HG02763 (cell line): ENCODE measurements at regions not wholly inside any gene's neighbourhood (a gene's known extent, or its start where the extent isn't known, plus 50 kb on each side); places are given as distances from the start of the nearest gene placed in this dataset.

Source experiments
- ATAC-seq: cut with Tn5 transposase; IDR thresholded peaks from one replicate; pipeline ENCODE4 v1.9.1; 2021; ENCODE audit warnings: mild to moderate bottlenecking, moderate library complexity; ENCODE audit not compliant: unreplicated experiment

GRCh38 chr7:25828468-25828867 lies 323.5 kb upstream of the NFE2L3 start:
- no peak for ATAC-seq

- ATAC-seq = no peak
Observed at GRCh38 chr7:25829663-25830062, 322.3 kb upstream of the NFE2L3 start.

GRCh38 chr7:25830215-25830614 lies 321.8 kb upstream of the NFE2L3 start:
- ATAC-seq = no peak

DNA sequence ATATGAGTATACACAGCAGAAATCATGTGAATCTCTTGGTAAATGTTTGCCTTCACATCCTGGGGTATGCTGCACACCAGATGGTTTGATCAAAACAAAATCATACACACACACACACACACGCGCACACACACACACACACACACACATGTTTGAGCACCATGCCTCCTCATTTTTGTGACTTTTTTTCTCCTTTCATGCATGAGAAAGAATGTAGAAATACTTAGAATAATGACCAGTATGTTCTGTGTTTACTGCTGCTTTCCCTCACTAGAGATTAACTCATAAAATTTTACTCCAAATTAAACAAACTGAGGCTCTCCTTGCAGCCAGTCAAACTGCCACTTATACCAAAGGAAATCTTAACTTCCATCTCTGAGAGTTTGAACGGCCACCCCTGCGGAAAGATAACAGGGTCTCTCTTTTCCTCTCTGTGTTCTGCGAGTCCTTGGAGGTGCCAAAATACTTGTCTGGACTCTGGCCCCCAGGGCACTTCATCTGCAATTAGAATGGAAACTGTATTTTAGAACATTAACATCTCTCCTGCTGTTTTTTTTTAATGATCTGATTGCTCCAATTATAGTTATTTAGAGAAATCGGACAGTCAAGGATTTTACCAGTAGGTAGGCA lies 320.8 kb upstream of the NFE2L3 start:
- ATAC-seq = no peak

GRCh38 chr7:25831831-25832411 lies 320.1 kb upstream of the NFE2L3 start:
- ATAC-seq = no peak

DNA sequence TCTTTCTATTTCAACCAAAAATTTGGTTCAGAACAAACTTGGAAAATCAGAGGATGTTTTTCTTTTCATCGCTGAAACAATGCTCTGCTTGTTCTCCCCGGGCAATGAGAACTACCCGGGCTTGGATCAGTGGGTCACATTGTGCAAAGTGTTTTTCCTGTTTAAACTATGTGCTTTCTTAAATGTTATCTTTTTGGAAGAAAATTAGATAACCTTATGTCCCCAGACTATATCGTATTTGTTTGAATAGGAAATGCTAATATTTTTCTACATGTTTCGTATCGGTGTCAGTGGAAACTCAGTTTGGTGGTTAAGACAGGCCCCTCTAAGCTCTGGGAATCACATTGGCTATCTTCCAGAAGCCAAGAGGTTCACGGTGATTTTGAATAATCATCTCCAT lies 319.5 kb upstream of the NFE2L3 start:
- ATAC-seq = no peak

DNA sequence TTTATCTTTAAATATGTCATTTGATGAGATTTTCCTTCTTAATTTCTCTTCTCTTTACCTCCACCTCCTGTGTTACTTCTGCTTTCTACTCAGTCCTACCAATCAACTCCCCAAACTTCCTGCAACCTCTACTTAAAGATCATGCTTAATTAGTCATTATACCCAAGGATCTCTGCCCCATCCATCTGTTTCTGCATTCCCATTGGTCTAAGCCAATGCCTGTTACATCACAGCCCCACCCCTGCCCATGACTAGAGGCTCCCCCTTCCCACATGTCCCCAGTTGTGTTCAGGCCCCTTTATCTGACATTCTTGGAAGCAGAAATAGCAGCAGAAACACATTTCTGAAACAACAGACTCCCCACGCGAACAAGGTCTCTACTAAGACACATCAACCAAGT lies 319.1 kb upstream of the NFE2L3 start:
- ATAC-seq = no peak

DNA sequence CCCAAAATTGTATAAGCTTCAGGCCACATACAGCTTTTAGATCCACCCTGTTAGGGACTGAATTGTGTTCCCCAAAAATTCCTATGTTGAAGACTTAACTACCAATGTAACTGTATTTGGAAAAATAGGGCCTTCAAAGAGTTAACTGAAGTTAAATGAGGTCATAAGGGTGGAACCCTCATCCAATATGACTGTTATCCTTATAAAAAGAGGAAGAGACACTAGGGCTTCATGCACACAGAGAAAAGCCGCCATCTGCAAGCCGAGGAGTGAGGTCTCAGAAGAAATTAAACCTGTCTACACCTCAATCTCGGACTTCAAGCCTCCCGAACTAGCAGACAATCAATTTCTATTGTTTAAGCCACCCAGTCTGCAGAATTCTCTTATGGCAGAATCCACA lies 317.9 kb upstream of the NFE2L3 start:
- no peak for ATAC-seq

- ATAC-seq = no peak
Observed at GRCh38 chr7:25835197-25835596, 316.8 kb upstream of the NFE2L3 start.

- no peak for ATAC-seq
Observed at GRCh38 chr7:25839084-25839769, 312.8 kb upstream of the NFE2L3 start.

DNA sequence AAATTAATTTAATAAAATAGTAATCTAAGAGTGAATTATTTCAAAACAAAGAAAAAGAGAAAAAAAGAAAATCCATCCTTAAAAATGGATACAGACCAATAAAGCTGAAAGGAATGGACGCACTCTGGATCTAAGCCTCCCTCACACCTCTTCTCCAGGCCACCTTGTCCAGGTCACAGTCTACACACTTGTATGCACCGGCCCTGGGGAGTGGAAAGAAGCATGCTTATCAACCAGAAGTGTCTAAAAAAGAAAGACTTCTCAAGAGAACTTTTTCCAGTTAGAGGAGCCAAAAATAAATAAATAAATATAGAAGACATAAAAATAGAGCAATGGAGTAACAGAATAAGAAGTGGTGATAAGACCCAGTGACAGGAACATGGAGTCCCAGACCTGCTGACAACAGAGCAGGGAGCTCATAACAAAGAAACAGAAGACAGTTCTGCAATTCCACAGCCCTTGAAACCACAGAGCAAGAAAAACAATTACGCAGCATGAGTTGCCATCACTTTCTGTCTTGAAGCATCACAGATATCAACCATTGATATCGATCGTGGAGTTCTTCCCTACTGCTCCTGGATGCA lies 311.7 kb upstream of the NFE2L3 start:
- ATAC-seq = no peak

DNA sequence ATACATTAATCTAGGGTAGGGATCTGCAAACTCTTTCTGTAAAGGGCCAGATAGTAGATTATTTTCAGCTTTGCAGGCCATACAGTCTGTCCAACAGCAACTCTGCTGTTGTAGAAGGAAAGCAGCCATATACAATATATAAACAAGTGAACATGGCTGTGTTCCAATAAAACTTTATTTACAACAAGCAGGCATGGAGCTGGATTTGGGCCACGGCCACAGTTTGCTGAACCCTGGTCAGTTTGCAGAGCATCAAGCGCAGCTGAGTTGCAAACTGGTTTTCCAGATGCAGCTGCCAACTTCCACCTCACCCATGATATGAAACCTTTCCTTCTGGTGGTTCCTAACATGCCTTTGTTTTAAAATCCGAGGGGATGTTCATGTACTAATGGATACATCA lies 310.4 kb upstream of the NFE2L3 start:
- no peak for ATAC-seq

DNA sequence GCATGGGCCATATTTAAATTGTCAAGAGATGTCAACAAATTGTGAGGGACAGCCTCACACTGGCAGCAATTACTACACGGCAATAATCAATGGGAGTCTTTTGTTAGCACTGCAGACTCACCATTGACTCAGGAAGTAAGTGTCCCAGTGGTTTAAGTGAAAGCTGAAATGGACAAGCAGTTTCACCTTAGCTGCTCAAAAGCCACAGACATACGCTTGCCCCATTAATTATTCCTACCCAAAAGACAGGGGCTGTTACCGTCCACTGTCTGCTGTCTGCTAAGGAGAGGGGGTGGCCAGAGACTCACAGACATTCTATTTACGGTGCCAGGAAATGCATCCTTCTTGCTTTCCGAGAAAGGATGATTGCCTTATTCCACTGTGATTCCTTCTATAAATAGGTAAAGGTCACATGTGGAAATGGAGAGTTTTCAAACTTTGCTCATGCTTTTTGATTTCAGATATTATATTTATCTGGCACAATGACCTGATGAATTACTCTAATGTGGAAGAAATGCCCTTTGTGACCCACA lies 309.7 kb upstream of the NFE2L3 start:
- ATAC-seq = no peak

DNA sequence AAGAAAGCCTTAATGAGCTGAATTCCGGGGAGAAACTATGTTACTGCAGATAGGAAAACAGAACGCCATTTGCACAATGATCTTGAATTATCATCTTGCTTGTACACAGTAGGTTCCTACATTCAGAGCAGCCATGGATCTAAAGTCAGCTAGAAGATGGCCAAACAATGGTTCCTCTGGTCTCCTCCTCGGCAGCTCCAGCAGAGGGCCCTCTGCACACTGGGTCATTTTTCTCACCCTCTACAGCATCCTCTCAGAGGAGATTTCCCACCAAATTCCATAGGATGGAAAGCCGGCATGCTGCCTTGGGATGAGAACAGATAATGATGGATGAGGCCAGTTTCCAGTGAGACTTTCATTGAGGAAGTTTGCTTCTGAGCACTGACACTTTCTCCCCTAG lies 308.5 kb upstream of the NFE2L3 start:
- ATAC-seq = no peak

DNA sequence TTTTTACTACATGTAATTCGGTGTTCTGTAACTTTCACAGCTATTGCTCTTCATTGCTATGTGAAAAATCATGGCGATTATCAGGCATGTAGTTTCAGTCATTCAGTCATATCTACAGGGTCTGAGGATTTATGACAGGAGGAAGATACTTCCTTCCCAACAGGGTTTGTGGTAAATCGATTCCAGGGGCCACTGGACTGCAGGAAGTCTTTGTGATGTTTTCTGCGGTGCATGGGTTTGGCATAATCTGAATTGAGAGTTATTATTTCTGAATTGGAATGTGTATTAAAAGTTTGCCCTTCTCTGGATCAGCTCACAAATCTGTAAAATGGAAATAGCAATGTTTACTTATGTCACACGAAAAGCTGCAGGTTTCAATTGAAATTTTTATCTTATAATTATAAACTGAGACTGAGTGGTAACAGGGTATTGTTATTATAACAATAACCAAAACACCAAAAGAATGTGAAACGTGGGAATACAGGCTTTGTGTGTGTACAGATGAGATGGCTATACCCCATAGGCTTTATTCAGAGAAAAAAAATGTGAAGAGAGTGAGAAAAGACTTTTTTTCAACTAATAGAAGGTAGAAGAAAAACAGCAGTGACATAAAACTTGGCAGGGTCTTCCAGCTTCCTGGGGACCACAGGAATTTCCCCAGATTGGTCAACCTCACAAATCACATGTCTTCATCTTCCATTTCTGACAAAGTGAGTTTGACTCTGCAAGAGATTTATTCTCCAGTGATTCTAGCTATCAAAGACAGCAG lies 307.7 kb upstream of the NFE2L3 start:
- ATAC-seq = no peak

- ATAC-seq = no peak
Observed at GRCh38 chr7:25845464-25845863, 306.5 kb upstream of the NFE2L3 start.

DNA sequence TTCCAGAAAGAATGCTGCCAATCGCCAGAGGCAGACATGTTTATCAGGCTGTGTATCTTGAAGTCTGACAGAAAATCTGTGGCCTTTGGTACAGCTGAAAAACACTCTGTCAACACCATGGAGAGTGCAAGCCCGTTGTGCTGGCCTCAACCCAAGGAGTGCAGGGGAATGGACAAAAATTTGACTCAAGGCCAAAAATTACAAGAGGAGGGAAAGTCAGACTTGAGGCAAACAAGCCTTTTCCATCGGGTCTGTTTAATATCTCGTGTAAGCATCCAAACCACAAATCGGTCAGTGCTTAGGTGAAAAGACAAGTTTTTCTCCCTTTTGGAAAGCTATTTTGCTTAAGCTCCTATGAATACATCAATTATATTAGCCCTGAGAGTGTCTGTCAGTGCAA lies 305.3 kb upstream of the NFE2L3 start:
- no peak for ATAC-seq

GRCh38 chr7:25847336-25848070 lies 304.5 kb upstream of the NFE2L3 start:
- no peak for ATAC-seq

DNA sequence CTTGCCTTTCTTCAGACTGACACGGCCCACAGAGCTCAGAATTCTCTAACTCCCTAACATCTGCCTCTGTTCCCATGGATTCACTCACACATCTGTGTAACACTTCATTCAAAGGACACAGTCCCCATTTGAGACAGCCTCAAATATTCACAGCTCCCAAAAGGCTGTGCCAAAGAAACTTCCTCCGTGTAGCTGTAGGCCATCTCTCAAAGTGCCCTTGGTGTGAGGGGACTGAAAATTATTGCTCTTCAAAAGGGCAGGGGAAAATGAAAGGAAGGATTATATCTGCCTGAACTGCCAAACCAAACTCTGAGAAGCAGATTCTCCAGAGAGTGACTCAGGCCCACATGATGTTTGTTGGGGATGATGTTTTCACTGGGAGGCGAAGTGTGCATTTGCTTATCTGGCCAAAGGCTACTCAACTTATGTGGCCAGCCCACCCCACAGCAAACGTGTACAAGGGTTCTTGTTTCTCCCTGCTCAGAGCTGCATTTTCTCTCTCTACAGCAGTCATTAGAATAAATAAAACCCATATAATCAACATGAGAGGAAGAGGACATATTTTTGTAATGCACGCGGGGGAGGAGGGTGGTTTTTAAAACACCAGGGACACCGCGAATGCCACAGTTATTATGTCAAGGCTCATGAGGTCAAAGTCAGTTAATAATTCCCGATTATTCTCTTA lies 302.4 kb upstream of the NFE2L3 start:
- ATAC-seq = no peak

GRCh38 chr7:25850216-25850615 lies 301.8 kb upstream of the NFE2L3 start:
- ATAC-seq = no peak
